Right lobe of liver (tissue), 6 donors: ENCODE measurements at regions not wholly inside any gene's neighbourhood (a gene's known extent, or its start where the extent isn't known, plus 50 kb on each side); places are given as distances from the start of the nearest gene placed in this dataset.

ENCODE experiments used
- ATAC-seq, 4 donors: fragments of 200-7000 bp; cut with Tn5 transposase; one replicate each; pipeline ENCODE4 v1.9.1; 2020; ENCODE audit warnings: mild to moderate bottlenecking in 4 of 4, moderate library complexity in 4 of 4
- DNase-seq, 3 donors: peaks; one replicate each; pipeline ENCODE4 v3.0.0-alpha.2; 2020
- H3K27ac ChIP-seq, 3 donors: fragments of 200-600 bp; one replicate each; pipeline ENCODE4 v1.8.0; 2022
- H3K27me3 ChIP-seq, 2 donors: fragments of 200-600 bp; one replicate each; pipeline ENCODE4 v1.8.0; 2022
- H3K36me3 ChIP-seq, 4 donors: fragments of 200-600 bp; sonication (generic) in 1 of 4; one replicate each; pipeline versions ENCODE4 v1.5.1 to v1.8.0; 2017 to 2022; ENCODE audit warnings: control low read depth in 1 of 4
- H3K4me1 ChIP-seq, 4 donors: fragments of 200-600 bp; sonication (generic) in 1 of 4; one replicate each; pipeline versions ENCODE4 v1.5.1 to v1.8.0; 2017 to 2022; ENCODE audit warnings: control low read depth in 1 of 4
- H3K4me3 ChIP-seq, 3 donors: fragments of 200-600 bp; one replicate each; pipeline ENCODE4 v1.8.0; 2022
- H3K9me3 ChIP-seq, 4 donors: fragments of 200-600 bp; sonication (generic) in 1 of 4; one replicate each; pipeline versions ENCODE4 v1.5.1 to v1.8.0; 2017 to 2022; ENCODE audit warnings: control low read depth in 1 of 4
- CTCF ChIP-seq, 4 donors: fragments of 200-600 bp in 3 of 4; fragments of 450-650 bp in 1 of 4; IDR thresholded peaks; one replicate each; pipeline versions ENCODE4 v1.5.1 to v1.8.0; 2016 to 2022; ENCODE audit warnings: antibody characterized with exemption in 4 of 4, mild to moderate bottlenecking in 2 of 4
- POLR2A ChIP-seq: fragments of 450-650 bp; IDR thresholded peaks from one replicate; pipeline ENCODE4 v1.6.1; 2017; ENCODE audit warnings: antibody characterized with exemption, mild to moderate bottlenecking
- WGBS: methylation state at CpG from one replicate; pipeline ENCODE4 v1.1.6; 2018; ENCODE audit warnings: low coverage, low lambda C conversion rate; ENCODE audit not compliant: insufficient coverage; ENCODE audit errors: missing lambda C conversion rate; 5-methylcytosine and 5-hydroxymethylcytosine counted together
- intact Hi-C, 2 donors: fragments of 100-400 bp; cut with DNase I; formaldehyde crosslinking; loops; one replicate each; pipeline versions ENCODE4 v1.11.2 to v1.14.1; 2022
- donor health status: DM: no; HTN: yes; CAD: no.
- donor health status: DM: no; HTN: no; CAD: no.
- donor health status: DM: no; HTN: no; CAD: no.
- donor health status: DM: no; HTN: yes; CAD: no.
- donor health status: DM: no; HTN: yes; CAD: no.

GRCh38 chr4:153988492-153989363, 199.8 kb upstream of the SFRP2 start:
- intact Hi-C loops, result no loop called here
- ATAC-seq, result no peak

GRCh38 chr4:153987291-153987690, 198.4 kb upstream of the SFRP2 start:
- Histone ChIP-seq H3K4me1 (no peaks in the 10 kb centered on the region), H3K27ac (no peak overlapping the region), H3K27me3 (no peaks in the 10 kb centered on the region), H3K4me3 (no peak overlapping the region), H3K9me3 (no peaks in the 10 kb centered on the region), H3K36me3 (no peaks in the 10 kb centered on the region)
- WGBS, result 18% methylated on average over 1 of the region's 1 CpG
- ATAC-seq, result no peak
- intact Hi-C loops, result no loop called here
- DNase-seq, result no peak
- TF ChIP-seq POLR2A (no peak), CTCF (IDR thresholded peaks at IDR 0.05) (no peak)

More at GRCh38 chr4:153988492-153989363, 199.8 kb upstream of the SFRP2 start:
- DNase-seq, result no peak
- no peaks in the 10 kb centered on the region for H3K36me3 ChIP-seq
- no peaks in the 10 kb centered on the region for H3K4me1 ChIP-seq
- H3K9me3 ChIP-seq, result no peaks in the 10 kb centered on the region
- TF ChIP-seq CTCF (IDR thresholded peaks at IDR 0.05), result no peak
- no peak for TF ChIP-seq POLR2A
- no peaks in the 10 kb centered on the region for H3K27me3 ChIP-seq
- 68% methylated on average over 7 of the region's 9 CpGs for WGBS
- H3K27ac ChIP-seq, result no peak overlapping the region
- H3K4me3 ChIP-seq, result no peak overlapping the region

GRCh38 chr4:153976954-153977353, 188.1 kb upstream of the SFRP2 start:
- Histone ChIP-seq H3K36me3 (no peaks in the 10 kb centered on the region), H3K4me3 (no peak overlapping the region), H3K27me3 (no peaks in the 10 kb centered on the region), H3K27ac (peak overlapping the region in 1 of 3 donors; percentile 29), H3K4me1 (peaks cover 0 to 6% (median 0%) of the 10 kb centered on the region in 4 donors), H3K9me3 (peaks cover 0 to 3% (median 0%) of the 10 kb centered on the region in 4 donors)
- intact Hi-C loops, result no loop called here
- peak in 3 of 4 donors; percentile 53 to 91 (median 73) for ATAC-seq
- TF ChIP-seq POLR2A (no peak), CTCF (IDR thresholded peaks at IDR 0.05) (no peak)
- DNase-seq, result no peak

- H3K36me3 ChIP-seq, result no peaks in the 10 kb centered on the region
- peaks cover 0 to 6% (median 0%) of the 10 kb centered on the region in 4 donors for H3K4me1 ChIP-seq
- WGBS, result 86% methylated on average over 1 of the region's 1 CpG
- intact Hi-C loops, result no loop called here
- no peak overlapping the region for H3K4me3 ChIP-seq
- peak in 1 of 4 donors; percentile 67 for ATAC-seq
- DNase-seq, result no peak
- no peaks in the 10 kb centered on the region for H3K27me3 ChIP-seq
- TF ChIP-seq POLR2A (no peak), CTCF (IDR thresholded peaks at IDR 0.05) (no peak)
- peaks cover 0 to 3% (median 0%) of the 10 kb centered on the region in 4 donors for H3K9me3 ChIP-seq
- peak overlapping the region in 1 of 3 donors; percentile 46 for H3K27ac ChIP-seq
Observed at GRCh38 chr4:153974452-153974851, 185.6 kb upstream of the SFRP2 start.
